Astrocyte of the spinal cord (primary cell): ENCODE measurements at regions not wholly inside any gene's neighbourhood (a gene's known extent, or its start where the extent isn't known, plus 50 kb on each side); places are given as distances from the start of the nearest gene placed in this dataset.
A peak's percentile ranks its signal among the peaks of the same experiment; 100 is the strongest.
"Not testable (repeated sequence)": the region's sequence is repeated elsewhere in the genome, so short reads cannot be mapped to it uniquely, and the experiment has no call there.

Experiments used
- DNase-seq: peaks from one replicate; pipeline ENCODE4 v3.0.0; 2011; ENCODE audit warnings: low read depth, low spot score
- H3K4me3 ChIP-seq: 2 replicates; pipeline ENCODE4 v1.5.1; 2011; ENCODE audit warnings: low read depth, mild to moderate bottlenecking, low read length, moderate library complexity
- CTCF ChIP-seq: IDR thresholded peaks from 2 replicates; pipeline ENCODE4 v1.5.1; 2012; ENCODE audit warnings: low read depth, mild to moderate bottlenecking, low read length, inconsistent platforms
- in situ Hi-C: cut with HindIII; loops from 2 replicates; pipeline ENCODE4 v1.10.0; 2017; ENCODE audit warnings: low sequenced_read_pairs

GRCh38 chr16:75860326-75861053 lies 134.2 kb upstream of the CPHXL start:
- H3K4me3 ChIP-seq = no peak overlapping the region

GRCh38 chr16:75861311-75862097 lies 135.2 kb upstream of the CPHXL start:
- in situ Hi-C loops = no loop called here
- TF ChIP-seq CTCF = no peak
- no peak for DNase-seq
- no peak overlapping the region for H3K4me3 ChIP-seq

More at GRCh38 chr16:75860326-75861053, 134.2 kb upstream of the CPHXL start:
- in situ Hi-C loops = no loop called here
- TF ChIP-seq CTCF = no peak
- peak; percentile 5 for DNase-seq

DNA sequence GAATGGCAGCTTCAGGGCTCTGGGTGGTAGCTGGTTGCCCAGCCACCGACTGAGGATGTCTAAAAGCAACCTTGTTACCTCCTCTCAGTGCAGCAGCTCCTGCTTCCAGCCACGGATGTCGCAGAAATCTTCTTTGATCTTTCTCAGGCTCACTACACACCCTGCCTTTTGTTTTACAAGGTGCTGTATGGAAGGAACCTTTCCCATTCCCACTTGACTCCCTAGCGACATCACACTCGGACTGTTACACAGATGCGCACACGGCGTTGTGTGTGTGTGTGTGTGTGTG lies 135.8 kb upstream of the CPHXL start:
- no peak for TF ChIP-seq CTCF
- no peak for DNase-seq
- in situ Hi-C loops = no loop called here
- H3K4me3 ChIP-seq = no peak overlapping the region

DNA sequence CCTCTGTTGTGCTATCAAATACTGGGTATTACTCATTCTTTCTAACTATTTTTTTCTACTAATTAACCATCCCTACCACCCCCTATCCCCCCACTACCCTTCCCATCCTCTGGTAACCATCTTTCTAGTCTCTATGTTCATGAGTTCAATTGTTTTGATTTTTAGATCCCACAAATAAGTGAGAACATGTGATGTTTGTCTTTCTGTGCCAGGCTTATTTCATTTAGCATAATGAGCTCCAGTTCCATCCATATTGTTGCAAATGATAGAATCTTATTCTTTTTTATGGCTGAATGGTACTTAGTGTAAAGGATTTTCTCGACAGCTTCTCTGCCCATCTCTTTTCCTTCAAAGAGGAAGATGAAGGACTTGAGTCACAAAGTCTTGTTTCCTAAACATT lies 138.0 kb upstream of the CPHXL start:
- DNase-seq = no peak
- no peak for TF ChIP-seq CTCF
- H3K4me3 ChIP-seq = no peak overlapping the region
- in situ Hi-C loops = no loop called here

DNA sequence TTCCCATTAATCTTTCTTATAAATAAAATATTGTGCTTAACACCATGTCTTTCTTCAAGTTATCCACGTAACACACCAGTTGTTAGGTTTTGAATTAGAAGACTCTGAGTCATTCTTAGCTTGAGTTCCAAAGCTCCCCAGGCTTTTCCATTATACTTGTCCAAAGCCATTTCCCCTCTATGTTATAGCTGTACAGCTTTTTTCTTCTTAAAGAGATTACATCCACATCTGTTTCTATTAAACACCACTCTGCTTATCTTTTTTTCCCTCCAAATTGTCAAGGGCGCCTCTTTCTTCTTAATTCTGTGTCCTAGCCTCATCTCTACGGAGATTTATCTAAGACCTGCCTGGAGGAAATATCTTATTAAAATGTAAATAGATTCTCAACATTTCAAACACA lies 139.4 kb upstream of the CPHXL start:
- no peak for DNase-seq
- H3K4me3 ChIP-seq = no peak overlapping the region
- in situ Hi-C loops = no loop called here
- no peak for TF ChIP-seq CTCF

DNA sequence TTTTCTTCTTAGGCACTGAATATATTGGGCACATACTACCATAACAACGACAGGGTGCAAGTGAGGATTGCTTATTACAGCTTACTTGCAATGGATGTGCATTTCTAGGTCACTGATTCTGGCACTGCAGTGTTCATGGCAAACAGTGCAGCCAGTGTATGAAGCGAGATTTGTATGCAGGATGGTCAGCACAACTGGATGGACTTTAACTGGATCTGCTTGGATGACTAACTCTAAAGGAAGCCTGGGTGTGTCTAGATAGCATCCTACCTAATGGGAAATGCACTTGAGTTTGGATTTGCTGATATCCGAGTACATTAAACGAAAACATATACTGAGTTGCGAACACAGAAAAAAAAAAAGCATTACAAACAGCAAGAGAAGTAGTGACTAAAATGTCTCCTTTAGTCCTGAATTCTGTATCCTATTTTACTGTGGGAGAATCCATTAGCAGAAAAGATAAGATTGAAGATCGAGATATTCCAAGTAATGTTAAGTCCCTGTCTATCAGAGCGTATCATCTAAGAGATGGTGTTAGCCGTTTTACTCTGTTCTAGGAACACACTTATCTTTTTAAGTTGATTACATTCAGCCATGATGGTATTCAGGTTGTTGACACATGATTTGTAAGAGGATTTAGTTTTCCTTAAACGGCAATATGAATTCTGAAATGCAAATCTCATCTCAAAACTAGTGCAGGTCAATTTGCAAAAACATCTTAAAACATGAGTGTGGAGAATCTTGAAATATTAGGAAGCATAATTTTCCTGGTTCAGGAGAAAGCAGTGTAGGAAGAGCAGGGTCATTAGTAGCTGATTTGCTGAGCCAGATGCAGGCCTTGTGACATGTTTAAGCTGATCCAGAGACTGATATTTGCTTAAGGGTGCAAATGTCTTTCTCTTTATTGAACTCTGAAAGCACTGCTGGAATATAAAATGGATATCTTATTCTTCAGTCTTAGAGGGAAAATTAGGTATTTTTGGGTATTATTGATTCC lies 142.6 kb upstream of the CPHXL start:
- no peak for DNase-seq
- in situ Hi-C loops = no loop called here
- H3K4me3 ChIP-seq = no peak overlapping the region
- no peak for TF ChIP-seq CTCF

DNA sequence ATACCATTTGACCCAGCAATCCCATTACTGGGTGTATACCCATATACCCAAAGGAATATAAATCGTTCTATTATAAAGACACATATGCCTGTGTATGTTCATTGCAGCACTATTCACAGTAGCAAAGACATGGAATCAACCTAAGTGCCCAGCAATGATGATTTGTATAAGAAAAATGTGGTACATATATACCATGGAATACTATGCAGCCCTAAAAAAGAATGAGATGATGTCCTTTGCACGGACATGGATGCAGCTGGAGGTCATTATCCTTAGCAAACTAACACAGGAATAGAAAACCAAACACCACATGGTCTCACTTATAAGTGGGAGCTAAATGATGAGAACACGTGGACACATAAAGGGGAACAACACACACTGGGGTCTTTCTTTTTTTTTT lies 155.0 kb upstream of the CPHXL start:
- H3K4me3 ChIP-seq, in situ Hi-C loops, DNase-seq: not testable (repeated sequence)
